ENCODE measurements at regions not wholly inside any gene's neighbourhood (a gene's known extent, or its start where the extent isn't known, plus 50 kb on each side); places are given as distances from the start of the nearest gene placed in this dataset.

- TF ChIP-seq, protein P1, sequence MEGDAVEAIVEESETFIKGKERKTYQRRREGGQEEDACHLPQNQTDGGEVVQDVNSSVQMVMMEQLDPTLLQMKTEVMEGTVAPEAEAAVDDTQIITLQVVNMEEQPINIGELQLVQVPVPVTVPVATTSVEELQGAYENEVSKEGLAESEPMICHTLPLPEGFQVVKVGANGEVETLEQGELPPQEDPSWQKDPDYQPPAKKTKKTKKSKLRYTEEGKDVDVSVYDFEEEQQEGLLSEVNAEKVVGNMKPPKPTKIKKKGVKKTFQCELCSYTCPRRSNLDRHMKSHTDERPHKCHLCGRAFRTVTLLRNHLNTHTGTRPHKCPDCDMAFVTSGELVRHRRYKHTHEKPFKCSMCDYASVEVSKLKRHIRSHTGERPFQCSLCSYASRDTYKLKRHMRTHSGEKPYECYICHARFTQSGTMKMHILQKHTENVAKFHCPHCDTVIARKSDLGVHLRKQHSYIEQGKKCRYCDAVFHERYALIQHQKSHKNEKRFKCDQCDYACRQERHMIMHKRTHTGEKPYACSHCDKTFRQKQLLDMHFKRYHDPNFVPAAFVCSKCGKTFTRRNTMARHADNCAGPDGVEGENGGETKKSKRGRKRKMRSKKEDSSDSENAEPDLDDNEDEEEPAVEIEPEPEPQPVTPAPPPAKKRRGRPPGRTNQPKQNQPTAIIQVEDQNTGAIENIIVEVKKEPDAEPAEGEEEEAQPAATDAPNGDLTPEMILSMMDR (IDR thresholded peaks at IDR 0.05): no peak
- no peak for TF ChIP-seq POLR2A (IDR thresholded peaks at IDR 0.05)
Measured at GRCh38 chr12:131510431-131510830, 200.5 kb upstream of the SFSWAP start.
